ENCODE measurements at regions not wholly inside any gene's neighbourhood (a gene's known extent, or its start where the extent isn't known, plus 50 kb on each side); places are given as distances from the start of the nearest gene placed in this dataset.

- H3K27me3 ChIP-seq (ENCODE audit: control insufficient read depth, low read length) = no peaks in the 10 kb centered on the region
- peak overlapping the region; percentile 61 for H3K27ac ChIP-seq (ENCODE audit: low read depth, low read length)
- H3K36me3 ChIP-seq (ENCODE audit: control insufficient read depth, low read length) = no peaks in the 10 kb centered on the region
- H4K20me1 ChIP-seq (ENCODE audit: control insufficient read depth, insufficient read depth, low read depth, low read length) = no peaks in the 10 kb centered on the region
- H3K9me3 ChIP-seq (ENCODE audit: control insufficient read depth, insufficient read depth, low read length) = peaks cover 3% of the 10 kb centered on the region
- TF ChIP-seq CTCF (IDR thresholded peaks at IDR 0.05; ENCODE audit: low read depth, low read length, poor library complexity, severe bottlenecking) (no peak), EZH2phosphoT487 (IDR thresholded peaks at IDR 0.05; ENCODE audit: borderline replicate concordance, low read length) (no peak)
- H3K9me2 ChIP-seq (replicated peaks; ENCODE audit: control insufficient read depth, low read length) = no peaks in the 10 kb centered on the region
- H3F3A ChIP-seq (ENCODE audit: control insufficient read depth, insufficient read depth) = peaks cover 10% of the 10 kb centered on the region
- H3K4me1 ChIP-seq (ENCODE audit: control insufficient read depth, low read length) = peaks cover 42% of the 10 kb centered on the region
- no peaks in the 10 kb centered on the region for H3K79me2 ChIP-seq (ENCODE audit: control insufficient read depth, low read length)
- H3K4me3 ChIP-seq (ENCODE audit: low read length) = peak overlapping the region; percentile 56
- peak overlapping the region; percentile 71 for H3K4me2 ChIP-seq (ENCODE audit: low read length)
Measured at GRCh38 chr7:3094701-3095445, 51.2 kb upstream of the CARD11 start.

- Histone ChIP-seq H3K27ac (ENCODE audit: low read depth, low read length) (no peak overlapping the region), H3K4me3 (ENCODE audit: low read length) (no peak overlapping the region), H3K9me3 (ENCODE audit: control insufficient read depth, insufficient read depth, low read length) (peaks cover 3% of the 10 kb centered on the region), H3K4me1 (ENCODE audit: control insufficient read depth, low read length) (peaks cover 28% of the 10 kb centered on the region), H3K36me3 (ENCODE audit: control insufficient read depth, low read length) (no peaks in the 10 kb centered on the region), H3K27me3 (ENCODE audit: control insufficient read depth, low read length) (no peaks in the 10 kb centered on the region), H3K79me2 (ENCODE audit: control insufficient read depth, low read length) (no peaks in the 10 kb centered on the region), H4K20me1 (ENCODE audit: control insufficient read depth, insufficient read depth, low read depth, low read length) (no peaks in the 10 kb centered on the region), H3K9me2 (replicated peaks; ENCODE audit: control insufficient read depth, low read length) (no peaks in the 10 kb centered on the region), H3F3A (ENCODE audit: control insufficient read depth, insufficient read depth) (0 out of 2 replicates have a peak, but pooled peaks cover 4% of the 10 kb centered on the region), H3K4me2 (ENCODE audit: low read length) (no peak overlapping the region)
- TF ChIP-seq CTCF (IDR thresholded peaks at IDR 0.05; ENCODE audit: low read depth, low read length, poor library complexity, severe bottlenecking) (no peak), EZH2phosphoT487 (IDR thresholded peaks at IDR 0.05; ENCODE audit: borderline replicate concordance, low read length) (no peak)
Measured at GRCh38 chr7:3097734-3098133, 54.1 kb upstream of the CARD11 start.

- TF ChIP-seq EZH2phosphoT487 (IDR thresholded peaks at IDR 0.05; ENCODE audit: borderline replicate concordance, low read length) = no peak
- TF ChIP-seq CTCF (IDR thresholded peaks at IDR 0.05; ENCODE audit: low read depth, low read length, poor library complexity, severe bottlenecking) = no peak
Measured at GRCh38 chr7:3102159-3102558, 58.5 kb upstream of the CARD11 start.

More at GRCh38 chr7:3102159-3102558, 58.5 kb upstream of the CARD11 start:
- Histone ChIP-seq H3K4me1 (ENCODE audit: control insufficient read depth, low read length) (no peaks in the 10 kb centered on the region), H3K9me2 (replicated peaks; ENCODE audit: control insufficient read depth, low read length) (no peaks in the 10 kb centered on the region), H3K27me3 (ENCODE audit: control insufficient read depth, low read length) (peaks cover 23% of the 10 kb centered on the region), H3K9me3 (ENCODE audit: control insufficient read depth, insufficient read depth, low read length) (peaks cover 3% of the 10 kb centered on the region), H3F3A (ENCODE audit: control insufficient read depth, insufficient read depth) (no peaks in the 10 kb centered on the region), H4K20me1 (ENCODE audit: control insufficient read depth, insufficient read depth, low read depth, low read length) (no peaks in the 10 kb centered on the region), H3K36me3 (ENCODE audit: control insufficient read depth, low read length) (no peaks in the 10 kb centered on the region), H3K79me2 (ENCODE audit: control insufficient read depth, low read length) (no peaks in the 10 kb centered on the region), H3K4me3 (ENCODE audit: low read length) (no peak overlapping the region), H3K4me2 (ENCODE audit: low read length) (no peak overlapping the region), H3K27ac (ENCODE audit: low read depth, low read length) (no peak overlapping the region)
